Osteoblast (primary cell): ENCODE measurements at regions not wholly inside any gene's neighbourhood (a gene's known extent, or its start where the extent isn't known, plus 50 kb on each side); places are given as distances from the start of the nearest gene placed in this dataset.

ENCODE experiments used
- DNase-seq: peaks from one replicate; pipeline ENCODE4 v3.0.0; 2011; ENCODE audit warnings: low spot score, mixed read lengths; ENCODE audit not compliant: insufficient read length; ENCODE audit errors: missing footprints
- H2AFZ ChIP-seq: 2 replicates; pipeline ENCODE4 v1.6.0; 2011; ENCODE audit warnings: mild to moderate bottlenecking, low read length
- H3K27ac ChIP-seq: 2 replicates; pipeline ENCODE4 v1.5.1; 2011; ENCODE audit warnings: mild to moderate bottlenecking, low read depth, low read length, moderate library complexity
- H3K27me3 ChIP-seq: 2 replicates; pipeline ENCODE4 v1.6.0; 2012; ENCODE audit warnings: mild to moderate bottlenecking, control low read depth, inconsistent platforms, low read length, moderate library complexity; ENCODE audit not compliant: insufficient read depth
- H3K36me3 ChIP-seq: 2 replicates; pipeline ENCODE4 v1.5.1; 2011; ENCODE audit warnings: mild to moderate bottlenecking, low read length, control low read depth, moderate library complexity; ENCODE audit not compliant: insufficient read depth
- H3K4me1 ChIP-seq: 2 replicates; pipeline ENCODE4 v1.5.1; 2011; ENCODE audit warnings: mild to moderate bottlenecking, low read length, control low read depth, moderate library complexity; ENCODE audit not compliant: insufficient read depth
- H3K4me2 ChIP-seq: 2 replicates; pipeline ENCODE4 v1.6.0; 2011; ENCODE audit warnings: mild to moderate bottlenecking, low read length; ENCODE audit not compliant: insufficient read depth
- H3K4me3 ChIP-seq: fragments of 200-600 bp; sonication (generic); 3 replicates; pipeline ENCODE4 v1.5.1; 2012; ENCODE audit warnings: mild to moderate bottlenecking, low read length, inconsistent platforms; ENCODE audit not compliant: insufficient read depth
- H3K79me2 ChIP-seq: 2 replicates; pipeline ENCODE4 v1.6.0; 2012; ENCODE audit warnings: mild to moderate bottlenecking, low read length, control low read depth, inconsistent platforms; ENCODE audit not compliant: insufficient read depth
- H3K9me3 ChIP-seq: 2 replicates; pipeline ENCODE4 v1.5.1; 2011; ENCODE audit warnings: low read depth, low read length, control low read depth
- H4K20me1 ChIP-seq: 2 replicates; pipeline ENCODE4 v1.6.0; 2012; ENCODE audit warnings: mild to moderate bottlenecking, low read length, control low read depth; ENCODE audit not compliant: insufficient read depth
- TF ChIP-seq, protein P1 (sequence below): IDR thresholded peaks from 2 replicates; pipeline ENCODE4 v1.5.1; 2011; ENCODE audit warnings: mild to moderate bottlenecking, low read depth, low read length, moderate library complexity; ENCODE audit errors: extremely low read depth

DNA sequence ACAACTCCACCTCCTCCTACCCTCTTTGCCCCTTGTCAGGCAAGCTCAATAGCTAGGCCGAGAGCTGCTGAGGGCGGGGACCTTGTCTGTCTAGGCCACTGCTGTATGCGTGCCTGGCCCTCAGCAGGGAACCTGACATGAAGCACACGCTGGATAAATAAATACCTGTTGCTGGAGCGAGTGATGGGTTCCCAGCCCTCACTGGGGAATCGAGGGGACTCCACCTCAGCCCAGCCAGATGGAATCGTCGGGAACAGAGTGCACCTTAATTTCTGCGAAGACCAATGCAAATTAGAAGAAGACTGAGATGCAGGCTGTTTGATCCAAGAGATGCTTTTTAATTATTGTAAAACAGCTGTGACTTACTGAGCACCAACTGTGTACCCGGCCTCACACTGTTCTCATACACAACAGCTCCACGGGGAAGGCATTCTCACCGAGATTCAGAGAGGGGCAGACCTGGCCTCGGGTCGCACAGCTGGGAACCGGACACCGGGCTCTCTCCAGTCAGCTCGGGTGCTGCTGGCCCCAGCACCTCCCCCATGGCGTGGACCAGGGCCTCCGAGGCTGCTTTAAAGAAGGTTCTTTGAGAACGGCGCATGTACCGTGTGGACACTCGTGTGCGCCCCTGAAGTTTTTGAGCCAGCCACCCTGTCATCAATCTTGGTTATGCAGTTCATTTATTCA, 109.7 kb upstream of the IER5L start:
- no peaks in the 10 kb centered on the region for H3K9me3 ChIP-seq
- H4K20me1 ChIP-seq, result no peaks in the 10 kb centered on the region
- H3K79me2 ChIP-seq, result no peaks in the 10 kb centered on the region
- no peaks in the 10 kb centered on the region for H3K4me1 ChIP-seq
- TF ChIP-seq, protein P1, sequence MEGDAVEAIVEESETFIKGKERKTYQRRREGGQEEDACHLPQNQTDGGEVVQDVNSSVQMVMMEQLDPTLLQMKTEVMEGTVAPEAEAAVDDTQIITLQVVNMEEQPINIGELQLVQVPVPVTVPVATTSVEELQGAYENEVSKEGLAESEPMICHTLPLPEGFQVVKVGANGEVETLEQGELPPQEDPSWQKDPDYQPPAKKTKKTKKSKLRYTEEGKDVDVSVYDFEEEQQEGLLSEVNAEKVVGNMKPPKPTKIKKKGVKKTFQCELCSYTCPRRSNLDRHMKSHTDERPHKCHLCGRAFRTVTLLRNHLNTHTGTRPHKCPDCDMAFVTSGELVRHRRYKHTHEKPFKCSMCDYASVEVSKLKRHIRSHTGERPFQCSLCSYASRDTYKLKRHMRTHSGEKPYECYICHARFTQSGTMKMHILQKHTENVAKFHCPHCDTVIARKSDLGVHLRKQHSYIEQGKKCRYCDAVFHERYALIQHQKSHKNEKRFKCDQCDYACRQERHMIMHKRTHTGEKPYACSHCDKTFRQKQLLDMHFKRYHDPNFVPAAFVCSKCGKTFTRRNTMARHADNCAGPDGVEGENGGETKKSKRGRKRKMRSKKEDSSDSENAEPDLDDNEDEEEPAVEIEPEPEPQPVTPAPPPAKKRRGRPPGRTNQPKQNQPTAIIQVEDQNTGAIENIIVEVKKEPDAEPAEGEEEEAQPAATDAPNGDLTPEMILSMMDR, result no peak
- H2AFZ ChIP-seq, result no peak overlapping the region
- H3K27ac ChIP-seq, result no peak overlapping the region
- no peak overlapping the region for H3K4me3 ChIP-seq
- H3K4me2 ChIP-seq, result no peak overlapping the region
- no peaks in the 10 kb centered on the region for H3K36me3 ChIP-seq
- peak; percentile 52 for DNase-seq
- no peaks in the 10 kb centered on the region for H3K27me3 ChIP-seq

DNA sequence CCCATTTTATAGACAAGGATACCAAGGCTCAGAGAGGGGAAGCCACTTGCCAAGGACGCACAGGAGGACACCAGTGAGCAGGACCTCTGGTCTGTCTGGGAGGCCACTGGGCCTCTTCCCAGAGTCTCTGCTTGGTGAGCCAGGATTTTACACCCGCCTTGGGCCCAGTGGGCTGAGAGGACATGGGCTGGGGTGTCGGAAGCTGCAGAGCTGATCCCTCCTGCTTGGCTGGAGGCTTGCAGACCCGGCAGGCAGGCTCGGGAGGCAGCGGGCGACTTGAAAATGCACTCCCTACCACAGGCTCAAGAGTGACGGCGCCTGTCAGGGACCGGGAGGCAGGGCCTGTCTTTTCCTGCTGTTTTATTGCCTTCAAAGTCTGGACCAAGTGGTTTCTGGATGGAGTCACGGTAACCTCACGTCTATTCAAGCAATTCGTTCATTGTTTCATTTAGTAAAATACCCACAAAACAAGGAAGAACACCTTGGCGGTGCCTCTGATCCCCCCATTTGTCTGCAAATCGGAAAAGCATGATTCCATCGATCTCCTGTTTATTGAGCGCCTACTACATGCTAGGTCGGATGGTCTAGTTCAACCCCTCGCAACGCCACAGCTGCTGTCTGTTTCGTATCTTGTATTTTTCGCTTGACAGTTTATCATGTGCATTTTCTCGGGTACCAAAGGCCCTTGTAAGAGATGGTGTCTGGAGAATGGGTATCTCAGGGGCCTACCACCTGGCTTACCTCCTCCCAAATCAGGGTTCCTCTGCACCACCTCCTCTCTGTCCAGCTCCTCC, 108.1 kb upstream of the IER5L start:
- Histone ChIP-seq H3K4me1 (no peaks in the 10 kb centered on the region), H3K27ac (no peak overlapping the region), H3K27me3 (no peaks in the 10 kb centered on the region), H3K4me2 (no peak overlapping the region), H3K4me3 (no peak overlapping the region), H3K9me3 (no peaks in the 10 kb centered on the region), H4K20me1 (no peaks in the 10 kb centered on the region), H3K36me3 (no peaks in the 10 kb centered on the region), H2AFZ (no peak overlapping the region), H3K79me2 (no peaks in the 10 kb centered on the region)
- TF ChIP-seq, protein P1, result no peak
- DNase-seq, result peak; percentile 43

DNA sequence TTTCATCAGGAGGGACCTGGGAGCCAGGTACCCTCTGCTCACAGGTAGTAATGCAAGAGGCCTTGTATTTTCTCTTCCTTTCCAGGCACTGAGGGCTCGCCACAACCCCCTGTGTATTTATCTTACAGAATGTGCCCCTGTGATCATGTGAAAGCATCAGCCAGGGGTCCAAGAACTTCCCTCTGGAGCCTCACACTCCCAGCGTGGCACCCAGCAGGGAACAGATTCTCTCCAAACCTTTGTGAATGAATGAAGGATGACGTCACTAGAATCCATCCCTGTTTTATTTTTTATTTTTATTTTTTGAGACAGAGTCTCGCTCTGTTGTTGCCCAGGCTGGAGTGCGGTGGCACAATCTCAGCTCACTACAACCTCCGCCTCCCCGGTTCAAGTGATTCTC, 107.3 kb upstream of the IER5L start:
- Histone ChIP-seq H3K27ac (no peak overlapping the region), H3K4me2 (no peak overlapping the region), H3K27me3 (no peaks in the 10 kb centered on the region), H2AFZ (no peak overlapping the region), H4K20me1 (no peaks in the 10 kb centered on the region), H3K4me1 (no peaks in the 10 kb centered on the region), H3K36me3 (no peaks in the 10 kb centered on the region), H3K79me2 (no peaks in the 10 kb centered on the region), H3K9me3 (no peaks in the 10 kb centered on the region), H3K4me3 (no peak overlapping the region)
- TF ChIP-seq, protein P1, result no peak
- DNase-seq, result no peak

DNA sequence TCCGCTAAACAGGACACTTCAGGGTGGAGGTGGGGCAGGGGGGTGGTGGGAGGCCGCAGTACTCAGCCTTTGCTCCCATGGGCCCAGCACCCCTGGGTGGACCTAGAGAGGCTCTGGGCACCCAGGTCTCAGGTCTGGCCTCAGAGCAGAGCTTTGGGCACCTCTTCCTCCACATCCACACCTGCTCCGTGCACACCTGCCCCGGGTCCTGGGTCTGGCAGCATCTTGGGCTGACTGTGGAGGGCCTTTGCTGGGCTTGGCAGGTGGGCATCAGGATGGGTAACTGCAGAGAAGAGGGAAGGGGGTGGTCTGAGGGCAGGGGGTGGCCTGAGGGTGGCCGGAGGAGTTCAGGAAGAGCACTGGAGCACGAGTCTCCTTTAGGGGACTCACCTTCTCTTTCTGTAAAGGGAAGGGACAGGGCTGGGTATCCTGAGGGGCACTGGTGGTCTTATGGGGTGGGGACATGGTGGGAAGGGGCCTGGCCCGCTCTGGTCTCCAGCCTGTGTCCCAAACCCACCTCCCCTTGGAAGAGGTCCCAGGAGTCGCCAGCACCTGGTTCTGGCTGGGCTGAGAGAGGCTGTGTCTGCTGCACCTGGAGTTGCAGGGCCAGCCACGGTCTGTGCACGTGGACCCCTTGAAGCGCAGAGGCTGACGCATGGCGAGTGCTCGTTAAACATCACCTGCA, 106.7 kb upstream of the IER5L start:
- H2AFZ ChIP-seq, result no peak overlapping the region
- TF ChIP-seq, protein P1, result no peak
- no peaks in the 10 kb centered on the region for H4K20me1 ChIP-seq
- H3K79me2 ChIP-seq, result no peaks in the 10 kb centered on the region
- DNase-seq, result peak; percentile 55
- H3K4me3 ChIP-seq, result no peak overlapping the region
- no peaks in the 10 kb centered on the region for H3K36me3 ChIP-seq
- no peak overlapping the region for H3K4me2 ChIP-seq
- H3K27me3 ChIP-seq, result no peaks in the 10 kb centered on the region
- no peak overlapping the region for H3K27ac ChIP-seq
- no peaks in the 10 kb centered on the region for H3K9me3 ChIP-seq
- H3K4me1 ChIP-seq, result no peaks in the 10 kb centered on the region
